HG02884 (cell line): ENCODE measurements at regions not wholly inside any gene's neighbourhood (a gene's known extent, or its start where the extent isn't known, plus 50 kb on each side); places are given as distances from the start of the nearest gene placed in this dataset.

Source experiments
- ATAC-seq: cut with Tn5 transposase; IDR thresholded peaks from one replicate; pipeline ENCODE4 v1.9.1; 2021; ENCODE audit warnings: mild to moderate bottlenecking, moderate library complexity; ENCODE audit not compliant: unreplicated experiment

DNA sequence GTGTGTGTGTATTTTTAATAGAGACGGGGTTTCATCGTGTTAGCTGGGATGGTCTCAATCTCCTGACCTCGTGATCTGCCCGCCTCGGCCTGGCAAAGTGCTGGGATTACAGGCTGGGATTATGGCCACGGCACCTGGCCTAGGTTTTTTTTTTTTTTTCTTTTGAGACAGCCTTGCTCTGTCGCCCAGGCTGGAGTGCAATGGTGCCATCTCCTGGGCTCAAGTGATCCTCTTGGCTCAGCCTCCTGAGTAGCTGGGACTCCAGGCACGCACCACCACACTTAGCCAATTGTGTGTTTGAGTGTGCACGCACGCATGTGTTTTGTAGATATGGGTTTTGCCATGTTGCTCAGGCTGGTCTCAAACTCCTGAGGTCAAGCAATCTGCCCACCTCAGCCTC lies 629.8 kb downstream of the ETV1 start:
- no peak for ATAC-seq

DNA sequence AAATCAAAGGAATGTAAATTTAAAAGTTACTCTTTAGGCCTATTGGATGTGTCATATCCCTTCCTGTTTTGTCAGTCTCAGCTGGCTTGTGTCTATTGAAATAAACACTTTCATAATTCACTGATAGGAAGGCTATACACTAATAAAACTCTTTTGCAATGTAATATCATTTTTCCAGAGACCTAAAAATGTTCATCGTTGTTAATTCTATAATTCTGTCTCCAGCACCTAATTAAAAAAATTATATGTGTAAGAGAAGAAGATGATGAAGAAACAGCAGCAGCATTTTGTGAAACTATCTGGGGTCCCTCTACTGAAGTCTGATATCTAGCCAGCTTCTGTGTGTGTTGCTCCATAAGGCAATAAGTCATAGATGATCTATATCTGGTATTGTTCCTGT lies 602.7 kb downstream of the ETV1 start:
- no peak for ATAC-seq

DNA sequence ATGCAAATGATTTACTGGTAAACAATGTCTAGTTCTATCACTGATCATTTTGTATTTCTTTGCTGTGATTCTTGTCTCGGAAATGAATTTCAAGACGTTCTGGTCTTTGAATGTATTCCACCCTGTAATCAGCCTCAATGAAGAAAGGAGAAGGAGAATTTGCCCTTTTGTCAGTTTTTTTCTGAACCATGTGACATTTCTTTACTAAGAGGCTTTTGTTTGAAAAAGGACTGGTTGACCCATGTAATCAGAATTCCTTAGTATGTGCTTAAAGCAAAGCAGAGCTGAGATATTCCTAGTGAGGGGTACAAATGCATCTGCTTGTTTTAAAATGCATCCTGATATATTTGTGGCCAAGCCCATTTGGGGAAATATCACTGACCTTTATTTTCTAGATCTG lies 581.6 kb downstream of the ETV1 start:
- ATAC-seq = no peak

DNA sequence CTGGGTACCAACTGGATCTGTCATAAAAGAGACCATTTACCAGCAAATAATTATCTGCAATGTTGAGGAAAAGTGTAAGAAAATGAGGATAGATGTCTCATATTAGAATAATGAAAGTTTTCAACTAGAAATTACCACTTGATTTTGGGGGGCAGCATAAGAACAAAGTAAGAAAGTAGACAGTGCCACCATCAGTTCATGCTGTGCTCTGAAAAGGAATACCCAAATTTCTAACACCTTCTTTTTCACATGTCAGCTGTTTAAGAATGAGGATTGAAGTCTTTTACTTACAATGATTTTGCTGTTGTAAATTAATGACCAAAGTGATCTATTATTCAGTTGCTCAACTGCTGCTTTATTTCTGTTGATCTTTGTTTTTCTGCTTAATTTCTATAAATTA lies 578.3 kb downstream of the ETV1 start:
- no peak for ATAC-seq

DNA sequence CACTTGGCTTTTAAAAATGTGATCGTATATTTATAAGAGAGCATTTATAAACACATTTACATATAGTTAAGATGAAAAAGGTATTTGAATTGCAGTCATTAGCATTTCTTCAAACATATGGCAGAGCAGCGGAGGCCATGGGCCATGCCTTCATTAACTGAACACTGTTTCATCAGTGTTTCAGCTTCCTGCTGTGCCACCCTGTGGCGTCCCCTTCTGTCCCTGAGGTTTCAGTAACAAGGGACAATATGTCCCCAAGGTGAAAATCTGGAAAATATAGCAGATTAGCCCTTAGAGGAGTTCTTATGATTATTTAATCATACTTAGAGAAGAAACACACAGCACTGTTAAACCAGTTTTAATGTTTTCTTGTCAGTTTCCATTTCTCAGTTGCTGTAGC lies 577.8 kb downstream of the ETV1 start:
- ATAC-seq = no peak

DNA sequence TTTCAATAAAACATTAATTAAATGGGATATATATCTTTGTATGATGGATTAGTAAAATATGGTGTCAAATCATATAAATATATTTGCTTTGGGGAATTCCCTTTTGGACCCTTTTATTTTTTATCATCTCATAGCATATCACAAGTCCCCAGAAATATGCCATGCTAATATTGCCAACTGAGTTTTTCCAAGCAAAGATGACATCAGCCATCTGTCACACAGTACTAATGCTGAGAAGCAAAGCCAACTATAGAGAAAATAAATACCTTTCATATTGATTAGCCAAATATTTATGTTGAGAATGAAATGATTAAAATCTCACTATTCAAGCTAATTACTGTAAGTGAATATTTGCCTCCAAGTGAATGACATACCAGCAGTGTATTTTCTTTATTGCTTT lies 575.3 kb downstream of the ETV1 start:
- no peak for ATAC-seq

DNA sequence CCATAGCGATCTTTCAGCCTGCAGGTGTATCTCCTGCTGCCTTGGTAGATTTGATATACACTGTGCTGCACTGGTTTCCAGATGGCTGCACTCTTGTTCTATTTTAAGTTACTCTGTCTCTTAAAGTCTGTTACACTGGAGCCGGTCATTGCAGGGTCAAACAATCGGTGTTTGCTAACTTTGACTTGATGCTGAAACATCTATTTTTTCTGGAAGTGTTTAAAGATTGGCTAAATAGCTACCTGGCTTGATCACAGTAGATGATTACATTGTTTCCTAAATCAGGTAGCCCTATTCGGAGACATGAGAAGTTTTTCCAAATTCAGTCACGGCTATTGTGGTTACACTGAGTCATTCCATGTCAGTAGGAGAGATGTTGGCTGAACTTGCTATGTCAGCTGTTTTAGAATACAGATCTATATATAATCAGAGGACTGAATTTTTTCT lies 574.8 kb downstream of the ETV1 start:
- ATAC-seq = no peak

DNA sequence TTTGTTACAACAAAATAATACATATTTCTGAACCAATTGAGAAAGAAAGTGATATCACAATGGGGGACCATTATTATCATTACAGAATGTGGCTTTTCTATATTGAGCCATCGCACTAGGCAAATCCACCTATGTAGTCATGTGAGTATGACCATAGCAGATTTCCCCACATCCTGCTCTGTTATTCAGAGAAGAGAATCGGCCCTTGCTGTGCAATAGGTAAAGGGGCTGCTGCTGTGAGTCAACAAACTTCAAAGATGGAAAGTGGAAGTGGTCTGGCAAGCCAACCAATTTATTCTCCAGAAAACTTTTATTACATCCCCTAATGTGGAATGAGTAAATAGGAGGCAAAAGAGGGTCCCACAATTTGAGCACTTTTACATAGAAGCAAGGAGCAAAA lies 573.4 kb downstream of the ETV1 start:
- ATAC-seq = no peak

DNA sequence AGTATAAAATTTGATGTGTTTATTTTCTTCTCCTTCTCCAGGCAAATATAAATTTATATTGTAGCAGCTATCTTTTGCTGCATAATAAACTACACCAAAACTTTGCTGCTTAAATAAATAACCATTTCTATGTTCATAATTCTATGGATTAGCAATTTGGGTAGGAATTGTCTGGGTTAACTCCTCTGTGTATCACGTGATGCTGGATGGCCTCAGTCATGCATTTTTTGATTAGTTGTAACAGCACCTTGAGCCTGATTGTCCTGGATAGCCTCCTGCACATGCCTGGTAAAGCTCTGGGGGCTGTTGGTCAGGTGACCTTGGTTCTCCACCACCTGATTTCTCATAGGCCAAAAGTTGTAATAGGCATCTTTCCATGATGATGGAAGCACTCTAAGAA lies 572.9 kb downstream of the ETV1 start:
- no peak for ATAC-seq

DNA sequence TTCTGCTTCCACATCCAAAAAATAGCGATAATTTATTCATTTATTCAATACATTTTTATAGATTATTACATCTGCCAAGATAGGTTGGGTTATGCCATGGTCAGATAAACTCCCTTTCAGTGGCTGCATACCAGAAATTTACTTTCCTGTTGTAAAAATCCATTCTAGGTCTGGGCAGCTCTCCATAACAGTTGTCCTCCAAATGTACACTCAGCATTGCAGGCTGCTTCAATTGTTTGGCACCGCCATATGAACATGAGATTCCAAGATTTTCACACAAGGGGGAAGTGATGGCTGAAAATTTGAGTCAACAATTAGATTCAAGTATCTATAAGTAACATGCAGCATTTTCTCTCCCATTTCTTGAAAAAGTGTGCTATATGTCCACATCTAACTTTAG lies 568.7 kb downstream of the ETV1 start:
- ATAC-seq = no peak

DNA sequence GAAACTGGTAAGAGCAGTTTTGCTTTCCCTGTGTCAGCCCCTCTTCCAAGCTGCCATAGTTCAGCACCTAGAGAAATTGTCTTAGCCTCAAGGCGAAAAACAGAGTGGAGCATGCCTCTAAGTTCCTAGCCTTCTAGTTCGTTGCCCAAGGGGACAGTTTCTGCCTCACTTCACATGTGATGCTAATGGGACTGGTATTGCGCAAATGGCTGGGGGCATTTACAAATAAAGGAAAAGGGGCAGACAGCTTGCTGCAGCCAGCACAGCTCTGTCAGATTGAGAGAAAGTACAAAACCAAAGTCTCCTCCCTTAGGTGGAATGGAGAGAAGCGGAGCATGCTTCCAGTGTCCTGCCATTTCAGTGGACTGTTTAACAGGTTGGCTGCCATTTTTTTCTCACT lies 567.7 kb downstream of the ETV1 start:
- no peak for ATAC-seq

DNA sequence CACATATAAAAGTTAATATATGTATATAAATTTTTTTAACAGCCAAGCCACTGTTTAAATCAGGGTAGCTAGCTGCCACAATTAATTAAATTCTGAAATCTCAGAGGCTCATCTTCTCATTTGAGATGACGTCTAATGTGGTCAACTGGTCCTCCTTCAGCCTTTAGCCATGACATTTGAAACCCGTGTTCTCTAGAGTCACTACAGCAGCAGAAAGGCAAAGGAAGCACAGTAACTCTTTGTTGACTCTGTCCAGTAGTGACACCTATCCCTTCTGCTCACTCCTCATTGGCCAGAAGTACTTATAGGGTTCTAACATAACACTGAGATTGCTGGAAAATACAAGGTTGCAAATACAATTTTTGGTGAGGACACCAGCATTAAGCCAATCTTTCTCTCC lies 555.5 kb downstream of the ETV1 start:
- no peak for ATAC-seq

DNA sequence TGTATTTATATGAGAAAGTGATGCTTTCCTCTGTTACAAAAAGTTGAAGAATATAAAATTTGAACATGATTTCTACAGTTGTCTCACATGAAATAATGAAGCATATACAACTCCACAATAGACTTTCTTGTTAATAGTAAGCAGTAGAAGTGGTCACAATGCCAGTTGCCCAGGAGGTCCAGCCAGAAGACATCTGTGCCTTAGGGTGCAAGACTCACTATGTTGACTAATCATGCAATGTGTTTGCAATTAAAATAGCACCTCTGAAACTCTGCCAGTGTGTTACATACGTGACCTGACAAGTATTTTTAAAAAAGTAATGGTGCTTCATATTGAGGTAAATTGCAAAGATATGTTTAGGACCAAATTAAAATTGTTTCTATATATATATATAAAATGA lies 547.2 kb downstream of the ETV1 start:
- no peak for ATAC-seq

DNA sequence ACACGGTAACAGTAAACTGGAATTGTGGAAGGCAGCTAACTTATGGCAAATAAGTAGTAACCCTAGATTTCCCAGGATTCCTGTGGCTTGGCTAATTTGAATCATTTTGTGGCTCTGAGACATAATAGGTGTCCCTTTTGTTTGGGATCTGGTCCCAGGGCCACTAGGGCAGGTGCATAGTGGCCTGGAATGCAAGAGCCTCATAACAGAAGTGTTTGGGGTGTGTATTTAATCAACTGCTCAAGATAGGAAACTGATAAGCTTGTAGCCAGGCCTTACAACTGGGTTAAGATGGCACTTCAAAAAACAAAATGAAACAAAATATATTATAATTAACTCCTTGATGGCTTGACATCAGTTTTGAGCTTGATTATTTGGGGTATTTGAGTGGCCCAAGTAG lies 541.8 kb downstream of the ETV1 start:
- ATAC-seq = no peak

DNA sequence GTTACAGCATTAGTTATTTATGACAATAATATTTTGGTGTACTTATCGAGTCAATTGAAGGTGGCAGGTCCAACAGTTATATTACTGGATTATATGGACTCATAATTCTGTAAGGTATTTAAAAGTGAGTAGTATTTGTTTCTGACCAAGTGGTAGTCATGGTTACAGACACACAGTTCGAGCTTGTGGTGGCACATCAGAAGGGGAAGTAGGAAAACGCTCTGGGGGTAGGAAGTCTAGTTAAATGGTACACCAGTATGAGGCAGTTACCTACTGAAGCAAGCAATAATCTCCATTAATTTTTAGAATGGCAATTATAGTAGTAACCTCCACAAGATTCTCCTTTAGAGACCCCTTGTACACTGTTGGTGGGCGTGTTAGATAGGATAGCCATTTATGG lies 541.2 kb downstream of the ETV1 start:
- no peak for ATAC-seq

DNA sequence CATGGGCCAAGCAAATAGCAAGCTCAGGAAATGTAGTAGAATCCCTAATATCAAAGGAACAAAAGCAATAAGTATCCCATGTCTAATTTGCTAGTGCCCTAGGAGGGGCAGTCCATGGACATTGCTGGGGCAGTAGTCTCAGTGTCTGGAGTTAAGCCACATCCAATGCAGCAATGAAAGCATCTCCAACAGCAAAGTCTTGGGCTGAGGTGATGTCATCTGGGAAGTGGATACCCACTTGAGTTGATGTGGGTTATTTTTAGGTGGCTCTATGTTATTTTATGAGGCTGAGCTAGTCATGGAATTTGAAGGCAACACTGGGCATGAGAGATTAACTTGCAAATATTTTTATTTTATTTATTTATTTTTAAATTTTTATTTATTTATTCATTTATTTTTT lies 540.0 kb downstream of the ETV1 start:
- no peak for ATAC-seq

DNA sequence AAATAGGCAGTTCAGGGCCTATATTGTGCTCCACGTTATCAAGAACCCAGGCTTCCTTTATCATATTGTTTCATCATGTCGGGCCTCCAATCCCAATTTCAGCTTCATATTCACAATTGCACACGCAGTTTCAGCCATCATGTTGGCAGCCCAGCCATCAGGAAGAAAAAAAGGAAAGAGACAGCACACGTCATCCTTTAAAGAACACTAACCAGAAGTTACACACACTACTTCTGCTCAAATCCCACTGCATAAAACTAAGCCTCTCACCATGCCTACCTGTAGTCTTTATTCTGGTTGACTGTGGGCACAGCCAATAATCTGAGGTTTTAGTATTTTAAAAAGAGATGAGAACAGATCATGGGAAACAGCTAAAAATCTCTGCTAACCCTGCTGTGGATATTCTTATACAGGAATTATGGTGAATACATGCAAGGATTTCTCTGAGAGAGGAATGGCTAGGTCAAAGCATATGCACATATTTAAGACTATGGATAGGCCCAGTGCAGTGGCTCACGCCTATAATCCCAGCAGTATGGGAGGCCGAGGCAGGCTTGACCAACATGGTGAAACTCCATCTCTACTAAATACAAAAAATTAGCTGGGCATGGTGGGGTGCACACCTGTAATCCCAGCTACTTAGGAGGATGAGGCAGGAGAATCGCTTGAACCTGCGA lies 534.4 kb downstream of the ETV1 start:
- ATAC-seq = no peak

DNA sequence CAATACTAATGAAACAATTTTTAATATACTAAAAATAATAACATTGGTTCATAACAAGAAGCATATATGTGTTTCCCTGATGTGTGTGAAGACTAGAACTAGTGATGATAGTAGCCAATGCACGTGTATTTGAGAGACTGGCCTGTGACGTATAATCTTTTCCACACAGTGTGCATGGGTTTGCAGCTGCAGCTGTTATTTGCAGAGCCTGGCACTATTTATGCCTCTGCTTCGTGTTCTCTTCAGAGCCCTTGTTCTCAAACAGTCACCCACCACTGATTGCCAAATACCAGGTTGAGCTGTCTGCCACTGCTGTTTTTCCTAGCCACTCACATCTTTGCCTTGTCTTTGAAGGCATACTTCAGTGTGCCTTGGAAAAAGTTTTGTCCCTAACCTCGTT lies 531.7 kb downstream of the ETV1 start:
- ATAC-seq = no peak

DNA sequence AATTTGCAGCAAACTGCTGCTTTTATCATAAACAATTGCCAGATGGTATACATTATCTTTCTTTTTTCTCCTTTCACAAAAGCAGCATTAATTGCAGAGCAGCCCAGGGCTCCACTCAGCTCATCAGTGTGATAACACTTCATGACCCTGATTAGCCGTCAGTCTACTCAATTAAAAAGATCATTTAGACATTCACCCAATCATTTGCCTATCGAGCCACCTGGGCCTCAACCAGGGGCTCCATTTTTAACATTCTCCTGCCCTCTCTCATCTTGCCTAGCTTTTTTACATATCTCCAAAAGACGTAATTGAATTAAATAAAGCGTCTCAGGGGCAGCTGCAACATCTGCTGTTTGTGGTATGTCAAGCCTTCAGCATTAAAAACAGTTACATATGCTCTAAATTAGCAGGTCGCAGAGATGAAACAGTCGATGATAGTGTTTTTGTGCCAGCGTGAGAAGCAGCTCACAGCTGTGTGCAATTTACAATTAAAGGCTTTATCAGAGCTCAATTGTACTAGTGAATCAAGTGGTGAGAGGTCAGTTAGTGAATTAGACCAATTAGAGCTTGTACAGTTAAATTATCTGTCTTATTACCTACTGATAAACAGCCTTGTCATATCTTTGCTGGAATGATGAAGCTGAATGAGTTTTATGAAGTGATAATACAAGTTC lies 522.5 kb downstream of the ETV1 start:
- ATAC-seq = no peak

DNA sequence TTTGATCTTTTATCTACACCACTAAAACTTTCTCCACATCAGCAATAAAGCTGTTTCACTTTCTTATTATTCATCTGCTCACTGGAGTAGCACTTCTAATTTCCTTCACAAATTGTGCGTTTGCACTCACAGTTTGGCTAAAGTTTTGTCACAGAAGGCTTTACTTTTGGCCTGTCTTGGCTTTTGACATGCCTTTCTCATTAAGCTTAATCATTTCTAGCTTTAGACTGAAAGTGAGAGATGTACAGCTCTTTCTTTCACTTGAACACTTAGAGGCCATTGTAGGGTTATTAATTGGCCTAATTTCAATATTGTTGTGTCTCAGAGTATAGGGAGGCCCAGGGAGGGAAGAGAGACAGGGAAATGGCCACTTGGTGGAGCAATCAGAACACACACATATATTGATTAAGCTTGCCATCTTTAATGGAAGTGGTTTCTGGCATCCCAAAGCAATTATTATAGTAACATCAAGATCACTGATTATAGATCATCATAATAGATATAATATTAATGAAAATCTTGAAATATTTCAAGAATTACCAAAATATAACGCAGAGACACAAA lies 512.5 kb downstream of the ETV1 start:
- ATAC-seq = no peak

DNA sequence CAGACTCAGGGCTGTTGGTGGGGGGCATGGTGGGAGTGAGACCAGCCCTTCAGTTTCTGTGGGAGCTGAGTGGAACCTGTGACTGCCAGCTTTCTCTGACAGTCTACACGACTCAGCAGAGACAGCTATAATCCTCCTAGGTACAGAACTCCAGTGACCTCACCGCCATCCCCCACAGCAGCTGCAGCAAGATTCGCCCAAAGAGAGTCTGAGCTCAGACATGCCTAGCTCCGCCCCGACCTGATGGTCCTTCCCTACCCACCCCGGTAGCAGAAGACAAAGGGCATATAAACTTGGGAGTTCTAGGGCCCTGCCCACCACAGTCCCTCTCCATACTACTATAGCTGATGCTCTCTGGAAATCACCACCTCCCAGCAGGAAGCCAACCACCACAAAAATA lies 500.1 kb downstream of the ETV1 start:
- ATAC-seq = no peak

DNA sequence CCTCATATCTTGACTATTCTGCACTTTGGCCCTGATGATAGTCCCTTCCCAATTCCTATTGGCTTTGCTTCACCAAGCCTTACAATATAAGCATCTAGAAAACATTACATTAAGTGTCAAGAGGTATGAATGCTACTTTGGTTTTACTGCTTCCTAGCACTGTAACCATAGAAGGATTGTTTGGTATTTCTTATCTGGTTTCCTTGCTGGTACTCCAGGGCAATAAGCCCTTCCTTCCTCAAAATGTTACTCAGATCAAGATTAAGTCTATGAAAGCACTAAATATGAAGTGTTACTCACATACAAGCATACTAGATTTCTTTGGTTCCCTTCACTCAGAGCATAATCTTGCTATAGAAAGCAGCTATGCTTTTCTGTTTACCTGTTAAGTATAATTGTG lies 492.5 kb downstream of the ETV1 start:
- no peak for ATAC-seq

DNA sequence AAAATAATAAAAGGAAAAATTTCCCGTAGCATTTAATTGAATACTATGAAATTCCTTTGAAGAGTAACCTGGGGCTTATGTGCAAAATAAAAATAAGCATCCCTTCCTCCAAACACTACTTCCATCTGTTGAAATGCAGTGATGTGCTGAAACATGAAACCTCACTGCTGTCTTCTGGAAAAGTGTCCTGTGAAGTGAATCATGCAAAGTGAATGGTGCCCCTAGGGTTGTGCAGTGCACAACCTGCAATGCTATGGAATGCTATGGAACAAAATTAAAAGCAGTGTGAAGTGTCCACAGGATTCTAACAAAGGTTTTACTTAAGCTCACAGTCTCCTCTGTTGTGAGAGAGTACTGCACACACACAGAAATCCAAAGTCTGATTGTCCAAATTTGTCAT lies 480.9 kb downstream of the ETV1 start:
- ATAC-seq = no peak
